HL-60/S4 treated with phorbol 12-myristate 13-acetate at 8.2 ng/mL for 4 days and 3 days (cell line): ENCODE measurements at regions not wholly inside any gene's neighbourhood (a gene's known extent, or its start where the extent isn't known, plus 50 kb on each side); places are given as distances from the start of the nearest gene placed in this dataset.
"Not testable (repeated sequence)": the region's sequence is repeated elsewhere in the genome, so short reads cannot be mapped to it uniquely, and the experiment has no call there.

Experiments used
- in situ Hi-C: fragments of 300-500 bp; cut with MboI; formaldehyde crosslinking; loops from 2 replicates; pipeline ENCODE4 v1.15.0; 2022; ENCODE audit warnings: low sequenced_read_pairs

DNA sequence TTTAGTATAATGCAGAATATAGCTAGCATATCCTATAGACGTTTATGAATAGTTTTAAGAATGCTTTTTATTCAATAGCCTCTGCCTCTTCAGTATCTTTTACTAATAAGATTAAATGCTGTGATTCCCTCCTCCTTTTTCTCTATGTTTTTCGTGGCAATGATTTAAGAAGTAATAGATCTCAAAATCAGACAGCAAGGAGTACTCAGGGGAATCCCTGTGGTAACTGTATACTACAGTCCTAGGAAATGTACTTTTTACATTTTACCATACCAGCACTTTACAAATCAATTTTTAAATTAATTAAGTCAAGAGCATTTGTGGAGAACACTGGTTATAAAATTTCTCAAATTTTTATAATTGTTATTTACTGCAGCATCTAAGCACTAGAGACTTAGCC lies 240.6 kb upstream of the CAND1 start:
- in situ Hi-C loops: no loop called here

DNA sequence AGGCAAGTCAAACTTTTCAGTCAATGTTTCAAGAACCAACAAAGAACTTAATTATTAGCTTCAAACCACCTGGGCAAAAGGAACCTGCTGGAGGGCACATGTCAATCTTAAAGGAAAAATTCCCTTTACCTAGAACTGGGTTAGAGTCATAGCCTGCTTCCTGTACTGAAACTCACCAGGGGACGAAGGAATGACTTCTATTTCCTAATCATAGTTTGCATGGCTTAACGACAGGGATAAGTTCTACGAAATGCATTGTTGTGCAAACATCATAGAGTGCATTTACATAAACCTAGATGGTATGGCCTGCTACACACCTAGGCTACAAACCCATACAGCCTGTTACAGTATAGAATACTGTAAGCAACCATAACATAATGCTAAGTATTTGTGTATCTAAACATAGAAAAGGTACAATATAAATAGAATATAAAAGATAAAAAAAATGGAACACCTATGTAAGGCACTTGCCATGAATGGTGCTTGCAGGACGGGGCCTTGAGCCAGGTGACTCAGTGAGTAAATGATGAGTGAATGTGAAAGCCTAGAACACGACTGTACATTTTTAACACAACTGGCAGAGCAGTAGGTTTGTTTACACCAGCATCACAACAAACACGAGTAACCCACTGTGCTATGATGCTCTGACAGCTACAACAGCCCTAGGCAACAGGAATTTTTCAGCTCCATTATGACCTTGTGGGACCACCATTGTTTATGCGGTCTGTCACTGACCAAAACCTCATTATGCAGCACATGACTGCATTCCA lies 234.9 kb upstream of the CAND1 start:
- in situ Hi-C loops: no loop called here

DNA sequence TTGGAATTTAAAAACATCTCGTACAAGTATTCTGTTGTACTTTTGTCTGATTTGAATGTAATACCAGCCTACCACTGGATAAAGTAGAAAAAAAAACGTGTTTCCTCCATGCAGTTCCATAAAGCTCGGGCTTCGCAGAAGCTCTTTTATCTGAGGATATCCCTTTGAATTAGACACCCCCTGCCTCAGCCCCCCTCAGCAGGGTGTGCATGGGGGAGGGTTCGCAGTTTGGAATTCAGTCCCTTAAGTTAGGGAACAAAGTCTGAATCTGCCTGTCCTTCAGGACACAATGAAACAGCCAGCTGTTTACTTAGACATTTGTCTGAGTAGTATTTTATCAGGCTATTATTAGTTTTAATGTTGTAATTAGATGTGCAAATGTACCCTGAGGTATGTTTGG lies 234.0 kb upstream of the CAND1 start:
- in situ Hi-C loops: no loop called here

DNA sequence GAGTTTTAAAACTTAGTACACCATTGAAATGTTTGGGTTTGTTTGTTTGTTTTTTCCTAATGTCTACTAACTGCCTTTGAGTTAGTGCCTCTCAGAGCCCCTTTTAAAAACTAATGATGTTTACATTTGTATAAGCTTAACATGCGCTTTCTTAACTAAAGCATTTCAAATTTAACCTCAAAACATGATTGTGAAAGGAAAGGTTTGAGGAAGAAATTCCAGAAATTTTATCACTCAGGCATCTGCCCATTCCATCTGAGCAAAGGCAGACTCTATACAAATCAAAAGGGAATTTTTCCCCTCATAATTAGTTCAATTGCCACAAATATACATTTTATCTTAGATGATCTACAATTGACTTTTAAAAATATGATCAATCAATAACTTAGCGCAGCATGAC lies 230.7 kb upstream of the CAND1 start:
- in situ Hi-C loops: no loop called here

DNA sequence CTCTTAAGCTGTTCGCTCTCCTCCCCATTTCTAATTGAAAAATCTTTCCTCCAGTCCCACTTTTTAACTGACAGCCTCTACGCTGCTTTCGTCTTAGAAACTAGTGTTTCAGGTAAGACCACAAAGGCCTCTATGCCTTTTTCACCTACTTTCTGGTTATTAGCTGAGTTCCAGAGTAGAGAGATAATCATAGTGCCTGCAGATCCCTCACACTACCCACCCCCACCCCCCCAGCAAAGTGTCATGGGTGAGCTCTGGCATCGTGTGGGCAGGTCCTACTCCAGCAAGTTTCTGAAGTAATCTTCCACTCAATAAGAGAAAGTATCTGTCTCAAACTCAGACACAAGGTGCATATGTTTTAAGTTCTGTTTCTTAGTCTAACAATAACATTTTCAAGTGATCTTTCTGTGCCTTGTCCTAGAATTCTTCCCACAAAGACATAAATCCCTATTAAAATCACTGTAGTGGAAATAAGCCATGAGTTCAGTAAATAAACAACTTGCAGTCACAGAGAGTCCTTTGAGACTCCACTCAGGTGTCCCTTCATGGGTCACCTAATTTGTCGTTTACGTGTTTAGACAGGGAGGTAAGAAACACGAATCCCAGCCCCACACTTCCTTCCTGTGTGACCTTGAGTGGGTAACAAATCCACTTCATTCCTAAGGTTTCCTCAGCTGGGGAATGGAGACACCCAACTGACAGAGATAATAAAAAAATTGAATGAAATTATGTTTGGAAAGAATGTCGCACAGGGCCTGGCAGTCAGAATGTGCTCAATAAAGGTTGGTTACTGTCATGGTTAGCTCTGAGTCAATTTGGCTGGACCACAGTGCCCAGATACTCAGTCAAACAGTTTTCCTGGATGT lies 228.9 kb upstream of the CAND1 start:
- in situ Hi-C loops: no loop called here

DNA sequence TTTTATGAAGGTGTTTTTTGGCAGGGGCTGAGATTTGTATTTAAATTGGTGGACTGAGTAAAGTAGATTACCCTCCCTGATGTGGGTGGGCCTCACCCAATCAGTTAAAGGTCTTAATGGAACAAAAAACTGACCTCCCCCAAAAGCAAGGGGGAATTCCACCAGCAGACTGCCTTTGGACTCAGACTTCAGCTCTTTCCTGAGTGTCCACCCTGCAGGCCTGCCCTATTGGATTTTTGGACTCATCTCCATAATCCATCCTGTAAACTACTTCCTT lies 228.4 kb upstream of the CAND1 start:
- in situ Hi-C loops: no loop called here

DNA sequence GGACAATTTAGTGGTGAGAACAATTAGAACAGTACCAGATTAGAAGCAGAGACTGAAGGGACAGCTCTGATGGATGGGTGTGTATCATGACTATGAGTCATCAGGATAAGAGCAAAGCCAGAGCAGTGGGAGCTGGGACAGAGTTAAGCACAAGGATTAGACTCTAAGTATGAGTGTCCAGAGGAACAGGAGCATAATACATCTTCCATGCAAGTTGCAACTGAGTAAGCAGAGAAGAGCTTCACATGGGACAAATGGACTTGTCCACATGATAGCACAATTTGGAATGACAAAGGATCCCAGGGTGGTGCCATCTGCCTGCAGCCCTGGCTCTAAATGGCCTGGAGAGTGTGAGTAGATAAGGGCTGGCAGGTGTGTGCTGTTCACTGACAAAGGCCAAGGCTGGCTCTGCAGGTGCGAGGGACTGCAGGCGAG lies 226.4 kb upstream of the CAND1 start:
- in situ Hi-C loops: no loop called here

DNA sequence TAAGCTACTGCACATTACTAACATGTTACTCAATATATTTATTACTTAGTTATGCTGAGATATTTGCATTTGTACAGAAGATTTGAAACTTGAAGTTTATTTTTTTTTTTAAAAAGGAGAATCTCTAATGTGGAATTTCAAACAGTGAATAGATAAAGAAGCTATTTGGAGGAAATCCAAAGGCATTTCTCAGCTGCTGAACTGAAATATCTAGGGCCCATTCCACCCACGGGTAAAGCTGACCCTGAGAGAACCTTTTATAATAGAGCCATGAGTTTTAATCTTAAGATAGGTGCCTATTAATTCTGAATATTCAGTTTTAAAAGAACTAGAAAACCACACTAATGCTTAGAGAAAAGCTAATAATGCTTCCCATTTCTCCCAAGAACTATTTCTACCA lies 225.4 kb upstream of the CAND1 start:
- in situ Hi-C loops: no loop called here

DNA sequence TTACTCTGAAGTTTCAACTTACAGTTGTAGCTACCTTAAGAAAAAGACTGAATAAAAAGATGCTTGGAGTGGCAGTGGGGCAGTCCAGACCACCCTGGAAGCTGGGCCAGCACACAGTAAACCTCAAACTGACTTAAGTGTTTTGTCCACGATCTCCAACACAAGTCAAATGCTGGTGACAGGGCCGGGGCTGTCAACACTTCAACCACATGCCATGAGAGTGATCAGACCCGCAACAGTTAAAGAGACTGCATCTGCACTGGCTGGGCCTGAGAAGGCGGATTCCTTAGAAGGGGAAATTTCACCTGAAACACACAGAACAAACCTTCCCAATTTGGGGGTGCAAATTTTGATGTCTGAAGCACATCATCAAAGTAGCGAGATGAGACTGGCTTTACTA lies 223.5 kb upstream of the CAND1 start:
- in situ Hi-C loops: no loop called here

DNA sequence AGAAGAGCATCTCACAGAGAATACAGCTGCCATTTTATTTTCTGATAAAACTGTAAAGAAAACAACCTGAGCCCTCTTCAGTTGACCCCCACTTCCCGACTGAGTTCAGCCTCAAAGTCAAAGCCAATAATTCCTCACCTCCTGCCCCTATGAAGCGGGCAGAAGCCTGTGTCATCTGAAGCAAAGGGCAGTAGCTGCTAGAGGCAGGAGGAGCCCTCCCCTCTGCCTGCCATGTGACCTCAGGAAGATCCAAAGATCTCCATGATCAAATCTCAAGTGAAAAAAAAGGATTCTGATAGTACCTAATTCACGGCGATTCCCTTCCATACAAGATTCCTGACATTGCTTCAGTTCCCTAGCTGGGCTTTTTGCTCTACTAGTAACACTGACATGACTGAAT lies 223.1 kb upstream of the CAND1 start:
- in situ Hi-C loops: no loop called here

DNA sequence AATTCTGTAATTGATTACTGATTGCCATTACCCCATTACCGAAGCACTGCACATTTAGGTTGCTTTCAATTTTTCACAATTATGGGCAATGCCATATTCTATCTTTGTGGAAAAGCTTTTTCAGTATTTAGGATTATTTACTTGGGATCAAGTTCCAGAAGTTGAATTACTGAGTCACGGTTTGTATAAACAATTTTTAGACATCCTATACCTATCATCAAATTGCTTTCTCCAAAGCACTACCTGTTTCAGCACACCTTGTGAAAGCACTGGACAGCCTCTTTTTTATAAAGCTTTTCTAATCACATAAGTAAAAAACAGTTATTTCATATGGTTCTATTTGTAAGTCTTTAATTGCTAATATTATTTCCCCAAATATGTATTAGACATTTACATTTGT lies 221.5 kb upstream of the CAND1 start:
- in situ Hi-C loops: no loop called here

DNA sequence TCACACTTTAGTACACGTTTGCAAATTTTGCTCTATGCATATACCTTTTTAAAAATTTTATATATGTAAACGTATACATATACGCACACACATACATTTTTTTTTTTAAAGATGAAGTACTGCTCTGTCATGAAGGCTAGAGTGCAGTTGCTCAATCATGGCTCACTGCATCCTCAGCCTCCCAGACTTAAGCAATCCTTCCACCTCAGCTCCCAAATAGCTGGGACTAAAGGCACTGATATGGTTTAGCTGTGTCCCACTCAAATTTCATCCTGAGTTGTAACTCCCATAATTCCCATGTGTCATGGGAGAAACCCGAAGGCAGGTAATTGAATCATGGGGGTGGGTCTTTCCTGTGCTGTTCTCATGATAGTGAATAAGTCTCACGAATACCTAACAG lies 220.8 kb upstream of the CAND1 start:
- in situ Hi-C loops: no loop called here

DNA sequence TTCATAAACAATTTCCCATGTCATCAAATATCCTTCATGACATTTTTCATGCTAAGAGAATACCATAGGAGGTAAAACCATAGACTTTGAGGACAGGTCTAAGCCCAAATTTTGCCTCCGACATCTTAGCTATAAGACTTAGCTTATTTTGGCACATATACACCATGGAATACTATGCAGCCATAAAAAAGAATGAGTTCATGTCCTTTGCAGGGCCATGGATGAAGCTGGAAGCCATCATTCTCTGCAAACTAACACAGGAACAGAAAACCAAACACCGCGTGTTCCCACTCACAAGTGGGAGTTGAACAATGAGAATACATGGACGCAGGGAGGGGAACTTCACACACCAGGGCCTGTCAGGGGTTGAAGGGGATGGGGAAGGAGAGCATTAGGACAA lies 220.0 kb upstream of the CAND1 start:
- in situ Hi-C loops: not testable (repeated sequence)

DNA sequence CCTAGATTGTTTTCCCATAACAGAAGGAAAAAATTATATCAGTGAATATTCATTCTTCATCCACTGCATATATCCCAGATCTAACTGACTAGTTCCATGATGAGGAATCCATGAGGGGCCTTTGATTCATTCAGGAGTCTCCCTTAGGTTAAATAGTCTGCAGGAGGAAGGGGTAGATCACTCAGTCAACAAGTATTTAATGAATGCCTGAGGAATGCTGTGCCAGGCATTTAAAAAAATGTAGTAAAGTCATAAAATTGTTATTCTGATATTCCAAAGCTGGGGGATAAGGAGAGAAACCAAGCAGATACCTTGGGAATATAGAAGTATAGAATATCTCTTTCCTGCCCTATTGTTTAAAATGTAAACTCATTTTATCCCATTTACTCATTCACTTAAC lies 216.2 kb upstream of the CAND1 start:
- in situ Hi-C loops: no loop called here

DNA sequence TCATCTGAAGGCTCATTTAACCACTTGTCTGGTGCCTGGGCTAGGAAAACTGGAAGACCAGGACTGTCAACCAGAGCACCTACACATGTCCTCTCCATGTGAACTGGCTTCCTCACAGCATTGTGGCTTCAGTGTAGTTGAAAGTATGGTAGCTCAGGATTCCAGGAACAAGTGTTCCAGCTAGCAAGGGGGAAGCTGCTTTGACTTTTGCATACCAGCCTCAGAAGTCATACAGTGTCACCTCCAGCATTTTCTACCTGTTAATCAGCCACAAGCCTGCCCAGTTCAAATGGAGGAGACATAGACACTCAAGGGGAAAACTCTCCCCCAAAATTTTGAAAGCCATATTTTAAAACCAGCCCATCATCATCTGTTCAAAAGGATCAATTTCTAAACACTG lies 212.8 kb upstream of the CAND1 start:
- in situ Hi-C loops: no loop called here

DNA sequence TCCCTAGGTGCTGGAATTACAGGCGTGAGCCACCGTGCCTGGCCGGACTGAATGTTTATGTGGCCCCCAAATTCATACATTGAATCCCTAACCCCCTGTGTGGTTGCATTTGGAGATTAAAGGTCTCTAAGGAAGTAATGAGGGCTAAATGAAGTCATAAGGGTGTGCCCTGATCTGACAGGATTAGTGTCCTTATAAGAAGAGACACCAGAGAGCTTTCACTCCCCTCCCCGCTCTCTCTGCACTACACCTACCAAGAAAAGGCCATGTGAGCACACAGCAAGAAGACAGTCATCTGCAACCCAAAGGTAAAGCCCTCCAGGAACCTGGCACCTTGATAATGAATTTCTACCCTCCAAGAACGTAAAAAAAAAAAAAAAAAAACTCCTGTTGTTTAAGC lies 212.1 kb upstream of the CAND1 start:
- in situ Hi-C loops: no loop called here

DNA sequence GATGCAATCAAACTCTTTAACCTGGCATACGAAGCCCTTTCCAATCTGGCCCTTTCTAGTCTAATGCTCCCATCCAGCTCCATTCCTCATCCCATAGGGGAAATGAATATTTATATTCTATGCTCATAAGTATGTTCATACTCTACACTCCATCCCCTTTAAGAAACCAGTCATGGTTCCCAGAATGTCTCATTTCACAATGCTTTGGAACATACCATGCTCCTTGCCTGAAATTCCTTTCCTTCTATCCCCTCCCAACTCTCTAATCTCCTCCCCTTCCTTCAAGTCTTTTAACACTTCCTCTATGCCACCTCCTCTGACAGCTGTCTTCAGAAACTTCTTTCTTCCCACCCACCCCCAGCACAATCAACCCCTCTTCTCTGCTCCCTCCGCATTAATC lies 207.0 kb upstream of the CAND1 start:
- in situ Hi-C loops: no loop called here

DNA sequence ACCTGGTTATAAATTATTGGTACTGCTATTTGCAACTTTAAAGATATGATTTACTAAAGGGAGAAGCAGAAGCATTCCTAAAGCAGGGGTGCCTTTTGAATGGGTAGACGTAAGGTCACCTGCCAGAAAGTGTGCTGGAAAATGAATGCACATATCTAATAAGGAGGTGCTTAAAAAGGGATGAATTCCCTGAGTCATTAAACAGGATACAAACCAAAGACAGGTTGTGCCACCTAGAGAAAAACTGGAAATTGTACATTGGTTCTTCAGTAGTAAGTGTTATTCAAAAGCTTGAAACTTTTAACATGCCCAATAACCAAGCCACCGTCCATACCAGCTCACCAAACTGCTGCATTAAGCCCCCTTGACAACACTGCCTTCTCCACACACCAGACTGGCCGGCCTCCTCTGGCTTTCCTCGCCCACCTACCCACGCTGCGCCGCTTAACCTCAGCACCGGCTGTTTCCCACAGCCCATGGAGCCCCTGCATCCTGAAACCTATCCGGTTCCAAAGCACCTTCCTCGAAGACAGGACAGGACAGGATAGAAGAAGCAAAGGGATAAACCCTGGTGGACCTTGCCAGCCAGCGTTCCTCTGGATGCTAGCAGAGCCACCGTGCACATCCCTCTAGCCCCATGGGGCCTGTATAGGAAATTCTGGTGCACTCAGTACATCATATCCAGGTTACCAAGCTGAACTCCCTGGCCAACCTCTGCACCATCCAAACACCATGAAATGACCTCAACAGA lies 201.5 kb upstream of the CAND1 start:
- in situ Hi-C loops: no loop called here

DNA sequence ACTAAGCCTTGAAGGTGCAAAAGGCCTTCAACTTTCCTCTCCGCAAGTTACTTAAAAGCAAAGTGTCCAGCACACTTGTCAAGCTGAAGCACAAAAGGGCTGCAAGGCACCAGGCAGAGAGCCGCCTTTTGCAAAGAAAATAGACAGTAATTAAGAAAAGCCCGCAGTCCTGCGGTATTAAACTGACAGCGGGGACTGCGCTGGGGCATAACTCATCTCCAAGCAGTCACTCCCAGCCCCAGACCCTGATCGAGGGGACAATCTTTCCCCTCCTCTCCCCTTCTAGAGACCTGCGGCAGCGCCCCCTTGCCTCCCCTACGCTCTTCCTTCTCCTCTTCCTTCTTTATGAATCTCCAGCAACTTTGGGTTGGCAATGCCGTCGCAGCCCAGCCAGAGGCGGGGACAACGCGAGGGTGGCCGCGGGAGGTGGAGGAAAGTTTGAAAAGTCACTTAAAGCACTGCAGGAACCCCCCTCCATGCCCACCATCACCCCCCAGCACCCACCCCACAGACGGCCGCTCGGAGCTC lies 200.9 kb upstream of the CAND1 start:
- in situ Hi-C loops: no loop called here

DNA sequence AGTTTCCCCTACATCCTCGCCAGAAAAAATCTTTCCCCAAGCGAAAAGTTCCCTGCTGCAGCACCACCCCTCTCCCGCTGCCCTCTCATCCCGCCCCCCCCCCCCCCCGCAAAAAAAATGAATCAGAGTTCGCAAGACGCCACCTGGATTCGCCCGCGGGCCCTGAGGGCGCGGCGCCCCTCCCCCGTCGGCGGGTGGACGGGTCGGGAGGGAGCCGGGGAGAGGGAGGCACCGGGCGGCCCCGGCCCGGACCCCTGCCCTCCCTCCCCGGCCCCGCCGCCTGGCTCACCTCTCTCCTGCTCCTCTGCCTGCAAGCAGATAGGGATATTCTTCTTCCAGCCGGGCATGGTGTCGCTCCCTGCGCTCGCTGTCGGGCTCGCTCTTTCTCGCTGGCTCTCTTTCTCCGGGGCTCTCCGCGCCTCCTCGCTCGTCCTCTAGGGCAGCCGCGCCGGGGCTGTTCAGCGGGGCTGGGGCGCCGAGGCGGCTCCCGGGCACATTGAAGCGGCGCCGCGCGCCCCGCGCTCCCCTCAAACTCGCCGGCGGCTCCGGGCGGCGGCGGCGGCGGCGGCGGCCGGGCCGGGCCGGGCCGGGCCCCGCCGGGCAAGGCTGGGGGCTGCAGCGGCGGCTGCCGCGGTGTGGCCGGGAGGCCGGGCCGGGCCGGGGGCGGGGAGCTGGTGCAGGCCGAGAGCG lies 200.3 kb upstream of the CAND1 start:
- in situ Hi-C loops: no loop called here
